ENCODE measurements at regions not wholly inside any gene's neighbourhood (a gene's known extent, or its start where the extent isn't known, plus 50 kb on each side); places are given as distances from the start of the nearest gene placed in this dataset.

- H3K18ac ChIP-seq (ENCODE audit: extremely low read depth, low read length) = no peak overlapping the region
Measured at GRCh38 chr16:73877150-73877549, 419.5 kb upstream of the PSMD7 start.

More at GRCh38 chr16:73877150-73877549, 419.5 kb upstream of the PSMD7 start:
- H3K23me2 ChIP-seq (ENCODE audit: low read depth, low read length) = peaks cover 4% of the 10 kb centered on the region; the same call in 1 of the 2 replicates
- H2BK12ac ChIP-seq (ENCODE audit: low read depth, low read length) = no peak overlapping the region
- DNase-seq (ENCODE audit: low read depth in 1 of 2, low spot score in 2 of 2) = no peak
- ChIA-PET POLR2A (ENCODE audit: partially characterized antibody) (no interaction called here), CTCF (ENCODE audit: partially characterized antibody) (interaction anchor here (0.6 to 2.3 kb wide), 5 partner anchors 10 to 1044 kb away, joined by 3 to 19 read pairs (median 3); no protein-coding TSS in a partner anchor)
- no peak overlapping the region for H3K14ac ChIP-seq (ENCODE audit: insufficient read length)
- H3K36me3 ChIP-seq (ENCODE audit: control insufficient read depth in 2 of 4, insufficient read depth in 4 of 4, low read length in 3 of 4) = no peaks in the 10 kb centered on the region
- H4K91ac ChIP-seq (replicated peaks; ENCODE audit: insufficient read length, low read length) = no peak overlapping the region
- H2BK5ac ChIP-seq (ENCODE audit: low read depth, low read length) = no peak overlapping the region
- no peak overlapping the region for H3K4me3 ChIP-seq (ENCODE audit: extremely low read depth in 1 of 4, insufficient read depth in 2 of 4, low read depth in 3 of 4, low read length in 4 of 4)
- H3K27me3 ChIP-seq (replicated peaks in 1 of 4; ENCODE audit: control insufficient read depth in 3 of 4, extremely low read depth in 1 of 4, insufficient read depth in 3 of 4, low read length in 3 of 4) = no peaks in the 10 kb centered on the region
- no peaks in the 10 kb centered on the region for H3K79me1 ChIP-seq (ENCODE audit: low read depth, low read length)
- H2BK120ac ChIP-seq (replicated peaks; ENCODE audit: low read depth, low read length) = no peak overlapping the region
- no peak overlapping the region for H3K27ac ChIP-seq (ENCODE audit: low read depth, low read length)
- TF ChIP-seq RXRA (IDR thresholded peaks at IDR 0.05; ENCODE audit: insufficient read depth, low read depth, low read length) = no peak
- H4K8ac ChIP-seq (ENCODE audit: extremely low read depth, insufficient read depth, low read length) = no peak overlapping the region
- no peaks in the 10 kb centered on the region for H4K20me1 ChIP-seq (replicated peaks in 1 of 2; ENCODE audit: control insufficient read depth in 1 of 2, insufficient read depth in 2 of 2, low read length in 2 of 2)
- H2BK20ac ChIP-seq (ENCODE audit: low read length) = no peak overlapping the region
- no peak overlapping the region for H2BK15ac ChIP-seq (ENCODE audit: low read length)
- no peak overlapping the region for H3K23ac ChIP-seq (ENCODE audit: insufficient read length)
- H3K56ac ChIP-seq (replicated peaks; ENCODE audit: insufficient read length, low read depth, low read length) = no peak overlapping the region
- no peak overlapping the region for H2AK5ac ChIP-seq (ENCODE audit: low read depth, low read length)
- no peak overlapping the region for H3K9ac ChIP-seq (replicated peaks in 1 of 4; ENCODE audit: extremely low read depth in 1 of 4, low read depth in 3 of 4, low read length in 3 of 4)
- H3K4me1 ChIP-seq (replicated peaks in 1 of 4; ENCODE audit: control insufficient read depth in 3 of 4, insufficient read depth in 4 of 4, low read length in 3 of 4) = peaks cover 0 to 4% (median 1%) of the 10 kb centered on the region in 4 experiments; a peak in 3 of 7 replicates
- H3K79me2 ChIP-seq (ENCODE audit: control insufficient read depth in 1 of 2, insufficient read depth in 2 of 2, low read length in 2 of 2) = no peaks in the 10 kb centered on the region
- H4K5ac ChIP-seq (ENCODE audit: insufficient read length, low read depth, low read length) = no peak overlapping the region
- no peak overlapping the region for H3K4me2 ChIP-seq (ENCODE audit: insufficient read depth in 1 of 2, low read depth in 2 of 2, low read length in 2 of 2)
- no peak overlapping the region for H3K4ac ChIP-seq (replicated peaks; ENCODE audit: insufficient read length, low read depth, low read length)
- H3K9me3 ChIP-seq (ENCODE audit: insufficient read depth in 2 of 2, low read depth in 1 of 2, low read length in 1 of 2) = no peaks in the 10 kb centered on the region
- 63% methylated on average over 3 of the region's 3 CpGs; no CpG with 5 or more reads in 1 of the 2 experiments for WGBS, 2 experiments (ENCODE audit: extremely low coverage in 1 of 2, insufficient coverage in 1 of 2, insufficient read length in 1 of 2, insufficient replicate concordance in 2 of 2, low coverage in 1 of 2, low lambda C conversion rate in 2 of 2, missing lambda C conversion rate in 1 of 2)
- no peak for FAIRE-seq
- no peak overlapping the region for H2AFZ ChIP-seq (ENCODE audit: low read length)

All from H1 (cell line).